Stimulated activated CD4-positive, alpha-beta T cell treated with anti-CD3 and anti-CD28 coated beads, Interleukin-2, amount 100 ng/mL, for 24 hours (primary cell): ENCODE measurements at regions not wholly inside any gene's neighbourhood (a gene's known extent, or its start where the extent isn't known, plus 50 kb on each side); places are given as distances from the start of the nearest gene placed in this dataset.
"Not testable (repeated sequence)": the region's sequence is repeated elsewhere in the genome, so short reads cannot be mapped to it uniquely, and the experiment has no call there.

Experiments
- DNase-seq, 2 donors: peaks; one replicate each; pipeline ENCODE4 v3.0.0-alpha.2; 2020

DNA sequence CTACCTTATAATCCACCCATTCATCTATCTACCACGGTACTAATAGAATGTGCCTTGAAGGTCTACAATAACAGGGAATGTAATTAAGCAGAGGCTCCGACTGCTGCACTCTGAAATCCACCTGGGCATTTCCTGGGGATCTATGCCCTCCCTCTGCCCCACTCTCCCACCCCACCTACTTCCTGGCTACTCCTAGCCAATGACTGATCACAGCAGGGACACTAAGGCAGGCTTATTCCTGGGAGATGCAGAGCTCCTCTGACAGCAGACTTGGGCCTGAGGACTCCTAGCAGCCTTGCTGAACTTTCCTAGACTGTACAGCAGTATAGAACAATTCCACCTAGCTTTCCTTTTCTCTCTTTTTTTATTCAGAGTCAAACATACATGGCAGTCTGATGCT is 91.1 kb upstream of the DHRS4 start:
- DNase-seq: no peak

- no peak for DNase-seq
Observed at GRCh38 chr14:23863836-23864235, 89.7 kb upstream of the DHRS4 start.

GRCh38 chr14:23864259-23864658 is 89.3 kb upstream of the DHRS4 start:
- DNase-seq: no peak

DNA sequence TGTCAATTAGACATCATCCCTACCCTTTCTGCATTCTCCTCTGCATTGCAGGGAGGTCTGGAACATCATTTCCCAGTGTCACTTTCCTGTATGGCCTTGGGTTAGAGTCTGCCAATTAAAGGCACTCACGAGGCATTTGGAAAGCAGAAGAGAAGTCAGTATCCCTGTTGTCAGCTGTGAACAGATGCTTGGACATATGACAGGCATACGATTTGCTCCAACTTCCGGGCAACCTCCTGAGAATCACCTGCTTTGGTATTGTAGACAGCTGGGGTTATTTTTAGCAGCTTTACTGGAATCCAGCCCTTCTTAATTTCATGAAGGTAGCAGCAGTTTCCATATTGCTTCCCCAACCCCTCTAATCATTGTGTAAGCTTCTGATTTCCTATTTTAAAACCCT is 88.7 kb upstream of the DHRS4 start:
- no peak for DNase-seq

- DNase-seq: no peak
Observed at GRCh38 chr14:23865502-23865901, 88.1 kb upstream of the DHRS4 start.

DNA sequence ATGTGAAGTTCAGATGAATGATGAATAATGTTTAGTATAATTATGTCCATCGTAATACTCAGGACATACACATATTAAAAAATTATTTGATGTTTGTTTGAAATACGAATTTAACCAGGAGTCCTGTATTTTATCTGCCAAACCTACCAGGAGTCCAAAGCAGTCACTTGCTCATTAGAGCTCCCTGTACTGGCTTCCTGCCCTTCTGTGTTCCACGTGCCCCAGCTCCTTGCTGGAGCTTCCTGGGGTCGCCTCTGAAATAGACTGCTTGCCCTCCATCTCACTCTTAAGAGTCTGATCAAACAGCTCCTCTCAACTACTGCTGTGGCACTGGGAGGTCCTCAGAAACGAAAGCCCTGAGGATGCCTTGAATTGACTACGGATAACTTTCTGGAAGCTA is 87.3 kb upstream of the DHRS4 start:
- DNase-seq: no peak

DNA sequence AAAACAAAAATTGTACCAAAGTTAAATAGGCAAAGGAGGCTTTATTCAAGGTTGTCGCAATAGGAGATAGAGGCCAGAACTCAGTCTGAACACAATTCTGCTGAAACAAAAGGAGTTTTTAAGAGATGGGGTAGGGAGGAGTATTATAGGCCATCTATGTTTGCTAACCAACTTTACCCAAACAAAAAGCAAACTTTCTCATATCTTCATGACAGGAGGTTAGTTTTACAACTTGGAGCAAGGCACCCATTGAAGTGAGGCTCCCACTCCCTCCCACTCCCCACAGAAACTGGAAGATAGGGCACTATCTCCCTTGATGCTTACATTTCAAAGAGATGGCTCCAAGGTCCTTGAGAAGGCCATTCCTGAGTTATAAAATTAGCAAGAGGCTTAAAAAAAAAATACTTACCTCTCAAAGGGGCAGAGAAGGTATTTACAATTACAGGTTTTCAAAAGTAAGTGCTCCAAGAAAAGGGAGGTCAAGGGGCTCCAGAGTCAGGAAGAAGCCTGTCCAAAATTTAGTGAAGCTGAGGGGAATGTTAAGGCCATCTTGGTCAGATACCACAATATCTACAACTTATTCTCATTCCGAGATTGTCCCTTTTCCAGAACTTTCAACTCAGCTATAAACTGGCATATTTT is 84.4 kb upstream of the DHRS4 start:
- DNase-seq: no peak

DNA sequence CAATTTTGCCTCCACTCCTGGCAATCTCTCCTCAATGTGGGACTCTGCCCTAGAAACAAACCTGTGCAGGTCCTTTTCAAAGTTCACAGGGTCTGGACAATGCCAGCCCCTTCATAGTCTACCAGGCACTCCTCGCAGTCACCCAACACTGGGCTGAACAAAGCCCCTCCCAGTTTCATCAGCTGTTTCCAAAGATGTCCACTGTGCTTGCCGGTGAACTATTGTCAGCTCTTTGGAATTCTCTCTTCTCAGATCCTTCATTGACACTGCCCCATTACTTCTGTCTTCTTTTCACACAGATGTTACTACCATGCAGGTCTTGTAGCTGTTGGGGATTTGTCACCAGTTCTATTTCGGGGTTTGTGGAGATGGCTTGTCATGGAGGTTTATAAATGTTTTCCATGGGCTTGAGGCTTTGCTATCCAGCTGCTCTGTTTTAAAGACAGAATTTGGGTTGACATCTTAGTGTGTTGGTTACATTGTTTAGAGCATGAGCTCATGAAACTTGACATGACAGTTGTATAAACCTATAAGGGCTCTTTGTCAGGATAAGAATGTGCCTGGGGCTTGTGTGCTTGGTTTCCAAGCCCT is 77.3 kb upstream of the DHRS4 start:
- no peak for DNase-seq

- DNase-seq: no peak
Observed at GRCh38 chr14:23877111-23877510, 76.5 kb upstream of the DHRS4 start.

GRCh38 chr14:23877538-23878180 is 75.9 kb upstream of the DHRS4 start:
- DNase-seq: peak in 1 of 2 donors; percentile 10

GRCh38 chr14:23881282-23881681 is 72.3 kb upstream of the DHRS4 start:
- DNase-seq: no peak

DNA sequence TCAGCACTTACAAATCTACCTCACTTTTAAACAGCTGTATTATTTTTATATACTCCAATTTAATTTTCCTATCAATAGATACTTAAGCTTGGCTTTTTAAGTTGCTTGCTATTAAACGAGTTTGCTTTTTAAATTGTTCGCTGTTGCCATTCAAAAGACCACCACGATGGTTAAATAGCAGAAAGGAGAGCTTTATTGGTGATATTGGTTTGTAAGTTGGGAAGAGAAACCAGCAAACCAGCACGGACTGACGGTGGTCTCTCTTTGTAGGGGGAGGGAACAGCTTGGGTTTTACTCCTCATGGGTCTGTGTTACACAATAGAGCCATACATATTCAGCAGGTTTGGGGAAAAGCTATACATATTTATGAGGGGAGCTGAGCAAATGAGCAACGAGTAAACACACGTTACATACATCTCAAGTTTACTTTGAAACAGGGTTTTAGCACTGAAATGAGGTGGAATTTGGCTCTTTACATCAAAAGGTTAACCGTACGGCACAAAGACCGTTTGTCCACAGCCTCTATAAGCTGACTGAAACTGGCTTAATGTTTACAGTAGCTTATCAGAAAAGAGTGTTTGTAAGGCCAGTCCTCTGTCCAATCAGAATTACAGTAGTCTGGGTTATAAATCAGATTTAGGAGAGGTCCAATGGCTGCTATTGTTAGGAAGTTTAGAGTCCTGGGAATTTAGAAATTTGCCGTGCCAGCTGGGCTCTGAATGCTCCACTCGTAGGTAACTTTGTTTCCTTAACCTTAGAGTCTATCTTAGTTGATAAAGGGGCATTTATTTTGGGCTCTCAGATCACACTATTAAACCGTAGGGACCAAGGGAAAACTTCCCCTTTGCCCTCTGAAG is 69.7 kb upstream of the DHRS4 start:
- no peak for DNase-seq

DNA sequence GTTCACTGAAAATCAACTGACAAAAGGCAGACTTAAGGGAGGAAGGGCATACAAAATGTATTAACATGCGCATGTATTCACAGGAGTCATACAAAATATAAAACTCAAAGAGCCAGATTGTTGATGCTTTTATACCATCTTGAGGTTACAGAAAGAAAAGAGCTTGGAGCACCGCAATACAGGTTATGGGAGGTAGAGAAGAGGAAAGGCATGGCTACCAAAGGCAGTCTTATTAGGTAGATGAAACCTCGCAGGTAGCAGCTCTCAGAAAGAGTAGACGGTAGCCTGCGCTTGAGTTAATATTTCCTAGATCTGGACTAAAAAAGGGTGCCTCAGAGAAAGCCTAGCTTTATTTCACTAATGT is 69.0 kb upstream of the DHRS4 start:
- no peak for DNase-seq

- DNase-seq: no peak
Observed at GRCh38 chr14:23887536-23887935, 66.0 kb upstream of the DHRS4 start.

DNA sequence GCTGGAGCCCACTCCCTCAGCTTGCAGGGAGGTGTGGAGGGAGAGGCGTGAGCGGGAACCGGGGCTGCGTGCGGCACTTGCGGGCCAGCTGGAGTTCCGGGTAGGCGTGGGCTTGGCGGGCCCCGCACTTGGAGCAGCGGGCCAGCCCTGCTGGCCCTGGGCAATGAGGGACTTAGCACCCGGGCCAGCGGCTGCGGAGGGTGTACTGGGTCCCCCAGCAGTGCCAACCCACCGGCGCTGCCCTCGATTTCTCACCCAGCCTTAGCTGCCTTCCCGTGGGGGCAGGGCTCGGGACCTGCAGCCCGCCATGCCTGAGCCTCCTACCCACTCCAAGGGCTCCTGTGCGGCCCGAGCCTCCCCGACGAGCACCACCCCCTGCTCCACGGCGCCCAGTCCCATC is 61.9 kb upstream of the DHRS4 start:
- DNase-seq: not testable (repeated sequence)

DNA sequence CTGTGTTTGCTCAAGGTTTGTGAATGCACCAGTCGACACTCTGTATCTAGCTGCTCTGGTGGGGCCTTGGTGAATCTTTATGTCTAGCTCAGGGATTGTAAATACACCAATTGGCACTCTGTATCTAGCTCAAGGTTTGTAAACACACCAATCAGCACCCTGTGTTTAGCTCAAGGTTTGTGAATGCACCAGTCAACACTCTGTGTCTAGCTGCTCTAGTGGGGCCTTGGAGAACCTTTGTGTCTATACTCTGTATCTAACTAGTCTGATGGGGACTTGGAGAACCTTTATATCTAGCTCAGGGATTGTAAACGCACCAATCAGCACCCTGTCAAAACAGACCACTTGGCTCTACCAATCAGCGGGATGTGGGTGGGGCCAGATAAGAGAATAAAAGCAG is 61.3 kb upstream of the DHRS4 start:
- DNase-seq: not testable (repeated sequence)

GRCh38 chr14:23894362-23895052 is 59.1 kb upstream of the DHRS4 start:
- DNase-seq: no peak

- DNase-seq: no peak
Observed at GRCh38 chr14:23895053-23895419, 58.5 kb upstream of the DHRS4 start.

DNA sequence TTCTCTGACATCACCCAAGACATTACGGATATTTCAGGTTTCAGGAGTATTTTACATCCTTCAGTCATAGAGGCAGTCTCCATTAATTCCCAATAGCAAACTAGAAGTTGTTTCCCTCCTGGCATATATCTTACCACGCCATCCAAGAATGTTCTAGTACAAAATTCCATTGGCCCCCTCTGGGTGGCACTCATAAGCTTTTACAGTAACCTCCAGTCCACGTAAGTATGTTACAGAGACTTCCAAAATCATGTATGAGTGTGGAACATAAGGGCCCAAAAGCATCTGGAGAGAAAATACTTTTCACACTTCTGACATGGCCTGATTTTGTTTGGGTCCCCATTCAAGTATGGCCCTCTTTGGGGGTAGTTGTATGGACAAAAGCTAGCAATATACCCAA is 58.1 kb upstream of the DHRS4 start:
- no peak for DNase-seq

DNA sequence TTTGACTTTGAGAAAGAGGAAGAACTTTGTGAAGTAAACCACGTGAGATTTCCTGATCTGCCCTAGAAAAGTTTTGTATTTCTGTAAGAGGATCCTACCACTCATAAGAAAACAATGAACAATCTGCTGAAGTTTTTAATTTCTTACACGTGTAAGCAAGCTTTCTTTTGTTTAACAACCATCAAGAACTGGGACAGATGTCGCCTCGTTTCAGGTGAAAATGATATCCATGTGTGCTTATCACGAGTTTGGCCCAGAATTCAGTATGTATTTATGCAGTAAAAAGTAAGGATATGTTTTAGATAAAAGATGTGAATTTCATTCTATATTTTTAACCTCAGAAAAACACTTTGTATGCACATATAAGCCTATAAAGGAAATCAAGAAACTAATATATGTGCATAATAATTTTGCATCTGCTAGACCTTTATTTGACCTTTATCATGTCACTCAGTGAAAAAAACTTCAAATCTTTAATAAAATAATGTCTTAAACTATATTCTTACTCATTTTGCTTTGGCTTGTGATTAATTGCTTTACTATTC is 56.9 kb upstream of the DHRS4 start:
- DNase-seq: no peak

DNA sequence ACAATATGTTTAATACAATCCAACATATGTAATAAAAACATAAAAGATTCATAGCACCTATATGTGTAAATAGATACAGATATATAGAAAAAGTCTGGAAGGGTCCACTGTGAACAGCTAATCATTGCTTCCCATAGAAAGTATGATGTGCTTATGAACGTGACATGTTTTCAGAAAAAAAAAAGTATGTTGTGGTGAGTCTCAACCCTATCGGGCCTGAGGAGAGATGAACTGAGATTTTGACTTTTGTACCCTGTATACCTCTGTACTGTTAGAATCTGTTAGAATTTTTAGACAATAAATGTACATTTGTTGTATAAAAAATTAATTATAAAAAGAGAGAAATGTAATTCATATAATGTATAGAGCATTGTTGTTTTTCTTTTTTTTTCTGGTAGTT is 56.3 kb upstream of the DHRS4 start:
- DNase-seq: not testable (repeated sequence)

- DNase-seq: not testable (repeated sequence)
Observed at GRCh38 chr14:23898359-23898758, 55.2 kb upstream of the DHRS4 start.

DNA sequence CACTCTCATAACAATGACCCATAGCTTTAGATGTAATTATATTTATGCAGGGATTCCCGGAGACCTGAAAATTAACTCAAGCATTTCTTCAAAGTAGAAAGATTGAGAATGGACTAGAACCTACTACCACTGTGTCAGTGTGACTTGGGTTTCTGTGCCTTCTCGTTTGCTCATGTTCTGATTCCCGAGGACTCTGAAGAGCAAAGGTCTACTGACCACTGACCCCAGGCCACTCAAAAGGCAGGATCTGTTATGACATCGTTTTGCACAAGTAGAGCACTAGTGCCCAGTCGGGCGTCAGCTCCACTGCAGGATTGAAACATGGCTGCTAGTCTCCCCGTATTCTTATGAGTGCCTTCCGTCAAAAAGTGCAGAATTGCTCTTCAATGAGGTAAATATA is 53.8 kb upstream of the DHRS4 start:
- DNase-seq: no peak
